Tibial artery (tissue), 4 donors: ENCODE measurements at regions not wholly inside any gene's neighbourhood (a gene's known extent, or its start where the extent isn't known, plus 50 kb on each side); places are given as distances from the start of the nearest gene placed in this dataset.

Source experiments
- DNase-seq, 2 donors: peaks; one replicate each; pipeline ENCODE4 v3.0.0-alpha.2; 2019
- H3K27ac ChIP-seq, 2 donors: fragments of 200-600 bp; sonication (generic) in 1 of 2; 1 replicate in 1 of 2; 2 replicates in 1 of 2; pipeline ENCODE4 v1.5.1; 2018 to 2019; ENCODE audit warnings: mild to moderate bottlenecking in 1 of 2
- H3K27me3 ChIP-seq, 2 donors: fragments of 200-600 bp; sonication (generic) in 1 of 2; one replicate each; pipeline versions ENCODE4 v1.5.1 to v1.6.0; 2016 to 2019
- H3K36me3 ChIP-seq, 3 donors: fragments of 200-600 bp; sonication (generic) in 2 of 3; one replicate each; pipeline ENCODE4 v1.5.1; 2016 to 2019; ENCODE audit warnings: mild to moderate bottlenecking in 2 of 3
- H3K4me1 ChIP-seq, 4 donors: fragments of 200-600 bp; sonication (generic) in 2 of 4; 1 replicate in 3 of 4; 2 replicates in 1 of 4; pipeline ENCODE4 v1.5.1; 2016 to 2019
- H3K4me3 ChIP-seq, 2 donors: fragments of 200-600 bp; sonication (generic) in 1 of 2; 1 replicate in 1 of 2; 2 replicates in 1 of 2; pipeline ENCODE4 v1.5.1; 2018 to 2019; ENCODE audit warnings: mild to moderate bottlenecking in 2 of 2
- H3K9me3 ChIP-seq, 3 donors: fragments of 200-600 bp; sonication (generic) in 1 of 3; one replicate each; pipeline ENCODE4 v1.5.1; 2016 to 2019
- intact Hi-C: fragments of 100-400 bp; cut with DNase I; formaldehyde crosslinking; loops from one replicate; pipeline ENCODE4 v1.15.0; 2023; ENCODE audit warnings: low total_unique reads
- TF ChIP-seq, protein P1 (sequence below), 2 experiments: fragments of 200-600 bp in 1 of 2; fragments of 450-650 bp in 1 of 2; IDR thresholded peaks; one replicate each; pipeline ENCODE4 v1.5.1; 2017 to 2019; ENCODE audit warnings: antibody characterized with exemption in 2 of 2, mild to moderate bottlenecking in 1 of 2, moderate library complexity in 1 of 2

DNA sequence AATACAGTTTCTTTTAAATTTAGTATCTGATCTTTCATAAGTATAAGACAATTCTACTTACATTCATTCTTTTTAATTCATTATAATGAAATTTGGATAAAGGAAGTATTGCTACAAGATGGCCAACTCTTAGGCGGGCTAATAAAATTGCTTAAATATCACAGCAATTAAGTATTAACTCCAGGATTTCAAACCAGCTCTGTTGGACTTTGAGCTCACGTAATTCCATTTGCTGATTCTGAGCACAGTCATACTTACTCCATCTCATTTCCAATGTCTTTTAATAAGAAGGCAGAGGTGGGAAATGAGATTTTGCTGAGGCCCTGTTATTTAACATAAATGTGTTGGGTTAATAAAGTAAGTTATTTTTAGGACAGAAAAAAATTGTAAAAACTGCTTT is 748.1 kb downstream of the KCNA4 start:
- Histone ChIP-seq H3K27ac (no peak overlapping the region), H3K27me3 (no peaks in the 10 kb centered on the region), H3K36me3 (no peaks in the 10 kb centered on the region), H3K4me1 (no peaks in the 10 kb centered on the region), H3K9me3 (no peaks in the 10 kb centered on the region), H3K4me3 (no peak overlapping the region)
- DNase-seq, result no peak
- TF ChIP-seq, protein P1, sequence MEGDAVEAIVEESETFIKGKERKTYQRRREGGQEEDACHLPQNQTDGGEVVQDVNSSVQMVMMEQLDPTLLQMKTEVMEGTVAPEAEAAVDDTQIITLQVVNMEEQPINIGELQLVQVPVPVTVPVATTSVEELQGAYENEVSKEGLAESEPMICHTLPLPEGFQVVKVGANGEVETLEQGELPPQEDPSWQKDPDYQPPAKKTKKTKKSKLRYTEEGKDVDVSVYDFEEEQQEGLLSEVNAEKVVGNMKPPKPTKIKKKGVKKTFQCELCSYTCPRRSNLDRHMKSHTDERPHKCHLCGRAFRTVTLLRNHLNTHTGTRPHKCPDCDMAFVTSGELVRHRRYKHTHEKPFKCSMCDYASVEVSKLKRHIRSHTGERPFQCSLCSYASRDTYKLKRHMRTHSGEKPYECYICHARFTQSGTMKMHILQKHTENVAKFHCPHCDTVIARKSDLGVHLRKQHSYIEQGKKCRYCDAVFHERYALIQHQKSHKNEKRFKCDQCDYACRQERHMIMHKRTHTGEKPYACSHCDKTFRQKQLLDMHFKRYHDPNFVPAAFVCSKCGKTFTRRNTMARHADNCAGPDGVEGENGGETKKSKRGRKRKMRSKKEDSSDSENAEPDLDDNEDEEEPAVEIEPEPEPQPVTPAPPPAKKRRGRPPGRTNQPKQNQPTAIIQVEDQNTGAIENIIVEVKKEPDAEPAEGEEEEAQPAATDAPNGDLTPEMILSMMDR (IDR thresholded peaks at IDR 0.05), result no peak
- intact Hi-C loops, result no loop called here

DNA sequence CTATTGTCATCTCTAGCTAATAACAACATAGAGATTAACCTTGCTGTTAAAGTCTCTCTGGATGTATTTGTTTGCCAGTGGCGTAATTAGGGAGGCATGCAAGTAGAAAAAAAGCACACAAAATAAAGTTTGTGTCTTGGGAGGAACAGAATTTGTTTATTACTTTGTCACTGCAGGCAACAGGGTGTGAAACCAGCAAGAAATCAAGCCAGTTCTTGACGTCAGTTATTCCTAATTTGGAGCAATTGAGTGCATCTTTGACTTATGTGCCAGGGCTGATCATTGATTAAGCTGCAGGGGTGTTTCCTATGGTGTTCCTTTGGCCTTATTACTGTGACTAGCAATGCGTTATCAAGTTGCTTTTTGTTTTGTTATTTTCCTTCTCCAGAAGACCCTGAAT is 751.0 kb downstream of the KCNA4 start:
- Histone ChIP-seq H3K4me3 (no peak overlapping the region), H3K27me3 (no peaks in the 10 kb centered on the region), H3K9me3 (no peaks in the 10 kb centered on the region), H3K36me3 (no peaks in the 10 kb centered on the region), H3K4me1 (no peaks in the 10 kb centered on the region), H3K27ac (no peak overlapping the region)
- TF ChIP-seq, protein P1 (IDR thresholded peaks at IDR 0.05), result no peak
- no peak for DNase-seq
- intact Hi-C loops, result no loop called here

DNA sequence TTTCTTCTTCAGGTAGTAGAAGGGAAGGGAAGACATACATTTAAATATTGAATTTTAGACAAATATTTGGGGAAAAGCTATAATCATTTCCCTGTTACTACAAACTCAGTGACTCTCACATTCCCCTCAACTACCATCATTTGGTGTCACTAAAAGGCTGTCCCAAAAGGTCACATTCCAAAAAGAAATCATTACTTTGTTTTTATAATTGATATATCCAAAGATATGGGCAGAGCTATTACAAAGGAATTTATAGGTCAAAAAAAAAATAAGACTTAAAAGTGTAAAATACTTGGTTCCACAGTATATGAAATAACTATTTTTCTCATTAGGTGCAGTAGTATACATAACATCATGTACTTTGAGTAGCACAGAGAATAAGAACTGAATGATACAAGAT is 751.4 kb downstream of the KCNA4 start:
- no peaks in the 10 kb centered on the region for H3K27me3 ChIP-seq
- TF ChIP-seq, protein P1 (IDR thresholded peaks at IDR 0.05), result no peak
- DNase-seq, result no peak
- no peaks in the 10 kb centered on the region for H3K4me1 ChIP-seq
- no peak overlapping the region for H3K27ac ChIP-seq
- H3K9me3 ChIP-seq, result no peaks in the 10 kb centered on the region
- H3K4me3 ChIP-seq, result no peak overlapping the region
- H3K36me3 ChIP-seq, result no peaks in the 10 kb centered on the region
- intact Hi-C loops, result no loop called here

DNA sequence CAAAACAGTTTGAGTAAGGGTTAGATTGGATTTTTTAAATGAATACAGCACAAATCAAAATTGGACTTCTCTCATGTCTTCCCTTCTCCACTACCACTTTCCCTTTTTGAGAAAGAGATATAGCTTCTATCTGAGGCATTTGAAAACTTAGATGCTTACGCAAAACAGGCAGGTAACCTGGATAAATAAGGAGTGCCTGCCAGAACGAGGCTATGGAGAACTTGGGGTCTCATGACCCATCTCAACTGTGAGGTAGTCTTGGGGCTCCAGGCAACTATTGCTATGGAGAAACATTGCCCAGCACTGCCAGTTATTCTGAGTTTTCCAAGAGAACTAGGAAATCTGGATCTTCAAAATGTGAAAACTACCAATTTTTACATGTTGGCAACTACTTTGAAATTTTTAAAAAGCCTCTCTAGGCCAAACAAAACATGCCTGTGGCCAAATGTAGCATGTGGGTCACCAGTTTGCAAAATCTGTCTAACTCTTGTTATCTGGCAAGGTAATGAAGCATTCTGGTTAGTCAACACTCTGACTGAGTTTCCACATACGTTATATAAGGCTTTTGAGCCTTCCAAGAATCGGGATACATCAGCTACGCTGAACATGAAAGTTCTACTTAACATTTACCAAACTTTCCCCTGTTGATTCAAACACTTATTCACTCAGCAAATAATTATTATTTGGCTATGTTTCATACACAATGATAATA is 752.7 kb downstream of the KCNA4 start:
- H3K27me3 ChIP-seq, result no peaks in the 10 kb centered on the region

DNA sequence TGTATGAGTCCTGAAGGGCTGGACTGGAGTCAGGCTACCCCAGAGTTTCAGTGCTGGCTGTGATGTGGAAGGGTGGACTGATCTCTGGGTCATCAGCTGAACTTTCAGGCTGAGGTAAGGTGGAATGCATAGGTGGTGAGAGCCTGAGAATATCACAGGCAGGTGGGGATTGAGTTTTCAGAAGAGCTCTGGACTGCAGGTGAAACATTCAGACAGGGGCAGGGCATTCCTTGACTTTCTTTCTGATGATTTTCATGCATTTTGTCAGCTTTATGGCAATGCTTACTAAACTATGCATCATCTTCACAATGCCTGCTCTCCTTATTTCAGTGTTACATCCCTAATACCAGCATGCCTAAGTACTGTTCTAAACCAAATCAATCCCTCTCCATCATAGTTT is 755.0 kb downstream of the KCNA4 start:
- H3K27ac ChIP-seq, result no peak overlapping the region
- no peaks in the 10 kb centered on the region for H3K27me3 ChIP-seq
- H3K4me1 ChIP-seq, result no peaks in the 10 kb centered on the region
- DNase-seq, result no peak
- intact Hi-C loops, result no loop called here
- TF ChIP-seq, protein P1 (IDR thresholded peaks at IDR 0.05), result no peak
- H3K36me3 ChIP-seq, result no peaks in the 10 kb centered on the region
- no peaks in the 10 kb centered on the region for H3K9me3 ChIP-seq
- no peak overlapping the region for H3K4me3 ChIP-seq

More for the DNA sequence above, 752.7 kb downstream of the KCNA4 start:
- H3K4me3 ChIP-seq, result no peak overlapping the region
- no peaks in the 10 kb centered on the region for H3K9me3 ChIP-seq
- intact Hi-C loops, result no loop called here
- no peaks in the 10 kb centered on the region for H3K4me1 ChIP-seq
- TF ChIP-seq, protein P1 (IDR thresholded peaks at IDR 0.05), result no peak
- no peaks in the 10 kb centered on the region for H3K36me3 ChIP-seq
- H3K27ac ChIP-seq, result no peak overlapping the region
- DNase-seq, result no peak
